Testis (tissue), 2 donors: ENCODE measurements at regions not wholly inside any gene's neighbourhood (a gene's known extent, or its start where the extent isn't known, plus 50 kb on each side); places are given as distances from the start of the nearest gene placed in this dataset.

ENCODE experiments used
- DNase-seq: peaks from one replicate; pipeline ENCODE4 v3.0.0-alpha.2; 2019
- H3K27ac ChIP-seq, 2 donors: fragments of 200-600 bp; sonication (generic); one replicate each; pipeline ENCODE4 v1.5.1; 2019
- H3K27me3 ChIP-seq: fragments of 200-600 bp; sonication (generic); one replicate; pipeline ENCODE4 v1.5.1; 2019
- H3K36me3 ChIP-seq: fragments of 200-600 bp; sonication (generic); one replicate; pipeline ENCODE4 v1.5.1; 2017; ENCODE audit warnings: low read depth; ENCODE audit errors: missing control alignments
- H3K4me1 ChIP-seq: fragments of 200-600 bp; sonication (generic); one replicate; pipeline ENCODE4 v1.5.1; 2019
- H3K4me3 ChIP-seq, 2 donors: fragments of 200-600 bp; sonication (generic); one replicate each; pipeline ENCODE4 v1.5.1; 2017 to 2019
- H3K9me3 ChIP-seq: fragments of 200-600 bp; sonication (generic); one replicate; pipeline ENCODE4 v1.5.1; 2017
- POLR2A ChIP-seq: fragments of 450-650 bp; IDR thresholded peaks from one replicate; pipeline ENCODE4 v1.6.1; 2017; ENCODE audit warnings: antibody characterized with exemption, mild to moderate bottlenecking, moderate library complexity
- WGBS, 2 donors: methylation state at CpG; one replicate each; pipeline ENCODE4 v1.1.5; 2018; 5-methylcytosine and 5-hydroxymethylcytosine counted together
- intact Hi-C: fragments of 100-400 bp; cut with DNase I; formaldehyde crosslinking; loops from one replicate; pipeline ENCODE4 v1.15.1; 2023; ENCODE audit warnings: low total_unique reads
- TF ChIP-seq, protein P1 (sequence below), 3 experiments: fragments of 450-650 bp in 2 of 3; fragments of 200-600 bp in 1 of 3; sonication (generic) in 1 of 3; IDR thresholded peaks; one replicate each; pipeline ENCODE4 v1.5.1; 2016 to 2019; ENCODE audit warnings: antibody characterized with exemption in 3 of 3, mild to moderate bottlenecking in 2 of 3, moderate library complexity in 1 of 3

DNA sequence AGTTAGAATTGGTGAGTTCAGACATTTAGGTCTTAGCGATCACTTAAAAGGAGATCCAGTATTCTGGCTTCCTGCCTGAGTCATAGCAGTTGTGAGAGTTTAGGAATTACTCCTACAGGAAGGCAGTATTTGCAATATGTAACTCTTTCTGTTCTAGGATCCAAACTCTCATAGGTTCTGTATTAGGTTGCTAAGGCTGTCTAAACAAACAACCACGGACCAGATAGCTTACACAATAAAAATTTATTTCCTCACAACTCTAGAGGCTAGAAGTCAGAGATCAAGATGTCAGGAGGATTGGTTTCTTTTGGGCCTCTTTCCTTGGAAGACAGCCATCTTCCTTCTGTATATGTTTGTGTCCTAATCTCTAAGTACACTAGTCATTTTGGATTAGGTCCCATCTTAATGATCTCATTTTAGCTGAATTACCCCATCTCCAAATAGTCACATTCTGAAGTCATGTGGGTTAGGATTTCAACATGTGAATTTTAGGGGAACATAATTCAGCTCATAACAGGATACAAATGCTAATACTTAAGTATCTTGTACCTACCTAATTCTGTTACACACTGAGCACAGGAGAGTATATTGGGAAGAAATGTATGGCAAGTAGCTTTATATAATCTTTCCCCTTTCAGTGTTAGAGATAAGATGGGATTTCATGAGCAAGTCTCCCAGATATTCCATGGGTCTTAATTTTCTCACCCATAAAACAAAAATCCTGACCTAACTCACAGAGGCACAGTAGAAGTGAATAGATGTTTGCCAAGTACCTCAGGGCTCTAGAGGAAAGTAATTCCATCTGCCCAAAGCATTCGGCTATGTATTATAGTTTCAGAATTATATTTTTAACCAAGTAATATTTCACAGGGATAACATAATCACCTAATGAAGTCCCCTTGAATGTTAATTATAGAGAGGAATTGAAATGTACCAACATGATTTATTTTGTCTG is 144.4 kb downstream of the PTBP2 start:
- H3K4me3 ChIP-seq: no peak overlapping the region
- intact Hi-C loops: no loop called here
- H3K9me3 ChIP-seq: no peaks in the 10 kb centered on the region
- no peak for DNase-seq
- no peaks in the 10 kb centered on the region for H3K4me1 ChIP-seq
- no peak overlapping the region for H3K27ac ChIP-seq
- no peaks in the 10 kb centered on the region for H3K27me3 ChIP-seq
- TF ChIP-seq, protein P1, sequence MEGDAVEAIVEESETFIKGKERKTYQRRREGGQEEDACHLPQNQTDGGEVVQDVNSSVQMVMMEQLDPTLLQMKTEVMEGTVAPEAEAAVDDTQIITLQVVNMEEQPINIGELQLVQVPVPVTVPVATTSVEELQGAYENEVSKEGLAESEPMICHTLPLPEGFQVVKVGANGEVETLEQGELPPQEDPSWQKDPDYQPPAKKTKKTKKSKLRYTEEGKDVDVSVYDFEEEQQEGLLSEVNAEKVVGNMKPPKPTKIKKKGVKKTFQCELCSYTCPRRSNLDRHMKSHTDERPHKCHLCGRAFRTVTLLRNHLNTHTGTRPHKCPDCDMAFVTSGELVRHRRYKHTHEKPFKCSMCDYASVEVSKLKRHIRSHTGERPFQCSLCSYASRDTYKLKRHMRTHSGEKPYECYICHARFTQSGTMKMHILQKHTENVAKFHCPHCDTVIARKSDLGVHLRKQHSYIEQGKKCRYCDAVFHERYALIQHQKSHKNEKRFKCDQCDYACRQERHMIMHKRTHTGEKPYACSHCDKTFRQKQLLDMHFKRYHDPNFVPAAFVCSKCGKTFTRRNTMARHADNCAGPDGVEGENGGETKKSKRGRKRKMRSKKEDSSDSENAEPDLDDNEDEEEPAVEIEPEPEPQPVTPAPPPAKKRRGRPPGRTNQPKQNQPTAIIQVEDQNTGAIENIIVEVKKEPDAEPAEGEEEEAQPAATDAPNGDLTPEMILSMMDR (IDR thresholded peaks at IDR 0.05): no peak
- no peak for TF ChIP-seq POLR2A
- H3K36me3 ChIP-seq: no peaks in the 10 kb centered on the region
- 44 to 59% methylated on average over 3 of the region's 3 CpGs for WGBS, 2 donors

- Histone ChIP-seq H3K36me3 (no peaks in the 10 kb centered on the region), H3K27me3 (no peaks in the 10 kb centered on the region), H3K4me1 (no peaks in the 10 kb centered on the region), H3K9me3 (no peaks in the 10 kb centered on the region), H3K27ac (no peak overlapping the region), H3K4me3 (no peak overlapping the region)
- DNase-seq: no peak
- WGBS, 2 donors: 86 to 93% methylated on average over 2 of the region's 2 CpGs
- no peak for TF ChIP-seq POLR2A
- intact Hi-C loops: no loop called here
These were observed 151.2 kb downstream of the PTBP2 start for GRCh38 chr1:96872757-96873156.

DNA sequence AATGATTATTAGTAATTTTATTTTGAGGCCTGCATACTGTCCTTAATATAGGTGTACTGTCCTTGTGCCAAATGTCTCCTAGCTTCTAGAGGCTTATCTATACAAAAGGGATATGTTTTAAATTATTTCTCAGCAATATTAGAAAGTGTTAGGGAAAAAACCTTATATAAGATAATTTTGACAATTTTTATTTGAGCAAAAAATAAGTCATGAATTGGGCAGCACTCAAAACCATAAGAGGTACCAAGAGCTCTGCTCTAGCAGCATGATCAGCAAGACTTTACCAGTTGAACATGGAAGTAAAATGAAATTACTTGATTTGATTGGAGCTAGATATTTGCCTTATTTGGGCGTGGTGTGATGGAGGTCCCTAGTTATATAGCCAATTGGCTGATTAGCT is 157.1 kb downstream of the PTBP2 start:
- Histone ChIP-seq H3K4me3 (no peak overlapping the region), H3K36me3 (no peaks in the 10 kb centered on the region), H3K4me1 (no peaks in the 10 kb centered on the region), H3K27me3 (no peaks in the 10 kb centered on the region), H3K27ac (no peak overlapping the region), H3K9me3 (no peaks in the 10 kb centered on the region)
- intact Hi-C loops: no loop called here
- no peak for TF ChIP-seq POLR2A
- TF ChIP-seq, protein P1 (IDR thresholded peaks at IDR 0.05): no peak
- no peak for DNase-seq
- 79 to 81% methylated on average over 1 of the region's 1 CpG for WGBS, 2 donors

DNA sequence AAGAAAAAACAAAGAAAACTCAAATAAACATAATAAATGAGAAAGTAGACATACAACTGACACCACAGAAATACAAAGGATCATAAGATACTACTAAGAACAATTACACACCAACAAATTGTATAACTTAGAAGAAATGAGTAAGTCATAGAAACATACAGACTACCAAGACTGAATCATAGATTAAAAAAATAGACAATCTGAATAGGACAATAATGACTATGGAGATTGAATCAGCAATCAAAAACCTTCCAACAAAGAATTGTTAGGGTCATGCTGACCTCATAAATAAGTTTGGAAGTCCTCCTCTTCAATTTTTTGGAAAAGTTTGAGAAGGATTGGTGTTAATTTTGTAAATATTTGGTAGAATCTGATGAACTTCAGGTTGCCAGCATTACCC is 159.0 kb downstream of the PTBP2 start:
- H3K27me3 ChIP-seq: no peaks in the 10 kb centered on the region
- H3K36me3 ChIP-seq: no peaks in the 10 kb centered on the region
- intact Hi-C loops: no loop called here
- no peaks in the 10 kb centered on the region for H3K4me1 ChIP-seq
- no peak overlapping the region for H3K4me3 ChIP-seq
- DNase-seq: no peak
- TF ChIP-seq, protein P1 (IDR thresholded peaks at IDR 0.05): no peak
- TF ChIP-seq POLR2A: no peak
- H3K9me3 ChIP-seq: no peaks in the 10 kb centered on the region
- no peak overlapping the region for H3K27ac ChIP-seq

- intact Hi-C loops: no loop called here
- 76 to 78% methylated on average over 2 of the region's 2 CpGs for WGBS, 2 donors
- H3K4me3 ChIP-seq: no peak overlapping the region
- no peak overlapping the region for H3K27ac ChIP-seq
- H3K36me3 ChIP-seq: no peaks in the 10 kb centered on the region
- H3K4me1 ChIP-seq: no peaks in the 10 kb centered on the region
- no peak for DNase-seq
- H3K27me3 ChIP-seq: no peaks in the 10 kb centered on the region
- no peak for TF ChIP-seq POLR2A
- TF ChIP-seq, protein P1 (IDR thresholded peaks at IDR 0.05): no peak
- no peaks in the 10 kb centered on the region for H3K9me3 ChIP-seq
These were observed 160.5 kb downstream of the PTBP2 start for GRCh38 chr1:96882096-96882495.
